GM12878 (cell line): ENCODE measurements at regions not wholly inside any gene's neighbourhood (a gene's known extent, or its start where the extent isn't known, plus 50 kb on each side); places are given as distances from the start of the nearest gene placed in this dataset.

ENCODE experiments used
- ATAC-seq: fragments of 200-7000 bp; cut with Tn5 transposase; 3 replicates; pipeline ENCODE4 v1.9.1; 2020; ENCODE audit warnings: mild to moderate bottlenecking, moderate library complexity
- BruUV-seq: library from RNA; stranded (reverse); fragments of 400-500 nt; replicated peaks from 2 replicates; lab custom pipeline; 2021; lab: Mats Ljungman, UMichigan
- CTCF ChIA-PET: fragments of 300-600 bp; sonication (Branson Sonifier 250); formaldehyde crosslinking; extraction: SDS; loops from one replicate; lab custom pipeline; 2021; ENCODE audit warnings: inconsistent platforms; lab: Yijun Ruan, JAX
- POLR2A ChIA-PET: fragments of 350-600 bp; formaldehyde crosslinking; extraction: SDS; loops from one replicate; lab custom pipeline; 2021; ENCODE audit warnings: inconsistent platforms; lab: Charles Lee
- RAD21 ChIA-PET: fragments of 300-600 bp; sonication (Branson Sonifier 250); formaldehyde crosslinking; loops from one replicate; lab custom pipeline; 2023; ENCODE audit warnings: antibody characterized with exemption; ENCODE audit not compliant: unreplicated experiment; lab: Charles Lee
- SMC1A ChIA-PET: fragments of 300-600 bp; sonication (Branson Sonifier 250); formaldehyde crosslinking; loops from one replicate; lab custom pipeline; 2023; ENCODE audit not compliant: unreplicated experiment, uncharacterized antibody; lab: Charles Lee
- DNase-seq: peaks from one replicate; pipeline ENCODE4 v3.0.0-alpha.2; 2011; ENCODE audit warnings: low read depth, low spot score
- FAIRE-seq: peaks from 3 replicates; lab custom pipeline; 2011; peaks lifted over from hg19 to GRCh38; lab: Jason Lieb, UNC
- H2AFZ ChIP-seq: 2 replicates; pipeline ENCODE4 v1.6.0; 2011; ENCODE audit warnings: low read depth, low read length, control low read depth; ENCODE audit not compliant: control insufficient read depth
- H3K27ac ChIP-seq: 2 replicates; pipeline ENCODE4 v1.5.1; 2011; ENCODE audit warnings: control low read depth; ENCODE audit not compliant: control insufficient read depth, insufficient read depth
- H3K27me3 ChIP-seq, 2 experiments: replicated peaks in 1 of 2; 2 replicates each; pipeline versions ENCODE4 v1.6.0 to v1.6.1; 2011; ENCODE audit warnings: low read length in 1 of 2; ENCODE audit not compliant: control insufficient read depth in 2 of 2, insufficient read depth in 2 of 2
- H3K36me3 ChIP-seq, 2 experiments: 2 replicates each; pipeline ENCODE4 v1.5.1; 2011; ENCODE audit warnings: low read length in 1 of 2; ENCODE audit not compliant: control insufficient read depth in 2 of 2, insufficient read depth in 2 of 2
- H3K4me1 ChIP-seq: 2 replicates; pipeline ENCODE4 v1.6.1; 2011; ENCODE audit warnings: mild to moderate bottlenecking, low read length, moderate library complexity, mixed read lengths; ENCODE audit not compliant: control insufficient read depth, insufficient read depth
- H3K4me2 ChIP-seq: 2 replicates; pipeline ENCODE4 v1.6.0; 2011; ENCODE audit warnings: control low read depth; ENCODE audit not compliant: control insufficient read depth, insufficient read depth
- H3K4me3 ChIP-seq: fragments of 200-600 bp; sonication (generic); 2 replicates; pipeline ENCODE4 v1.5.1; 2016
- H3K79me2 ChIP-seq: 2 replicates; pipeline ENCODE4 v1.6.0; 2011; ENCODE audit warnings: low read length; ENCODE audit not compliant: control insufficient read depth, insufficient read depth
- H3K9ac ChIP-seq: 2 replicates; pipeline ENCODE4 v1.8.0; 2011; ENCODE audit warnings: low read length, control low read depth, mixed read lengths; ENCODE audit not compliant: control insufficient read depth, insufficient read depth
- H3K9me3 ChIP-seq: replicated peaks from 3 replicates; pipeline ENCODE4 v1.5.1; 2011; ENCODE audit warnings: mild to moderate bottlenecking, low read length; ENCODE audit not compliant: control insufficient read depth, insufficient read depth
- H4K20me1 ChIP-seq: 2 replicates; pipeline ENCODE4 v1.6.0; 2011; ENCODE audit not compliant: control insufficient read depth, insufficient read depth
- BCL3 ChIP-seq: IDR thresholded peaks from 2 replicates; pipeline ENCODE4 v1.6.1; 2011; ENCODE audit warnings: borderline replicate concordance, low read depth, mild to moderate bottlenecking, moderate library complexity, low read length; ENCODE audit not compliant: insufficient read depth, poor library complexity, severe bottlenecking
- BMI1 ChIP-seq: fragments of 450-650 bp; IDR thresholded peaks from 2 replicates; pipeline ENCODE4 v1.6.1; 2016; ENCODE audit warnings: mild to moderate bottlenecking, moderate library complexity, borderline replicate concordance
- PAX8 ChIP-seq: fragments of 450-650 bp; IDR thresholded peaks from 2 replicates; pipeline ENCODE4 v1.6.1; 2017; ENCODE audit warnings: mild to moderate bottlenecking, moderate library complexity
- RAD21 ChIP-seq: IDR thresholded peaks from 2 replicates; pipeline ENCODE4 v1.6.1; 2011; ENCODE audit warnings: mild to moderate bottlenecking, low read depth, low read length, moderate library complexity; ENCODE audit not compliant: insufficient read depth
- SMC3 ChIP-seq: IDR thresholded peaks from 2 replicates; pipeline ENCODE4 v1.6.1; 2011; ENCODE audit warnings: low read length, improper control_type of control experiment, borderline replicate concordance
- TBL1XR1 ChIP-seq: IDR thresholded peaks from 2 replicates; pipeline ENCODE4 v1.6.1; 2012; ENCODE audit warnings: low read depth, low read length, improper control_type of control experiment
- TCF7 ChIP-seq: IDR thresholded peaks from 2 replicates; pipeline ENCODE4 v1.6.1; 2014; ENCODE audit warnings: antibody characterized with exemption, borderline replicate concordance
- WGBS: methylation state at CpG from one replicate; pipeline ENCODE4 v1.1.6; 2016; ENCODE audit warnings: low lambda C conversion rate; ENCODE audit not compliant: insufficient replicate concordance, insufficient coverage; ENCODE audit errors: missing lambda C conversion rate; 5-methylcytosine and 5-hydroxymethylcytosine counted together
- in situ Hi-C: fragments of 300-500 bp; cut with MboI; formaldehyde crosslinking; loops from 9 replicates; pipeline ENCODE4 v1.14.3; 2018; ENCODE audit warnings: mixed read lengths
- intact Hi-C: fragments of 100-400 bp; cut with micrococcal nuclease; formaldehyde crosslinking; loops from one replicate; pipeline ENCODE4 v1.14.2; 2022; ENCODE audit not compliant: unreplicated experiment
- TF ChIP-seq, protein P1 (sequence below): fragments of 450-650 bp; IDR thresholded peaks from 2 replicates; pipeline ENCODE4 v1.6.1; 2018; ENCODE audit warnings: borderline replicate concordance, mild to moderate bottlenecking; ENCODE audit not compliant: partially characterized antibody
- TF ChIP-seq, protein P2 (sequence below): IDR thresholded peaks from 2 replicates; pipeline ENCODE4 v1.6.1; 2011; ENCODE audit warnings: borderline replicate concordance, low read depth, mild to moderate bottlenecking, moderate library complexity, mixed read lengths, low read length; ENCODE audit not compliant: insufficient read depth; ENCODE audit errors: extremely low read length
- TF ChIP-seq, protein P3 (sequence below): fragments of 150-350 bp; IDR thresholded peaks from 2 replicates; pipeline ENCODE4 v1.6.1; 2014; ENCODE audit warnings: mild to moderate bottlenecking, low read depth, low read length
- TF ChIP-seq, protein P4 (sequence below), 3 experiments: IDR thresholded peaks in 2 of 3; conservative IDR thresholded peaks in 1 of 3; 2 replicates each; pipeline ENCODE4 v1.5.1; 2011; ENCODE audit warnings: low read depth in 3 of 3, low read length in 3 of 3, mild to moderate bottlenecking in 3 of 3, control low read depth in 2 of 3, moderate library complexity in 2 of 3, inconsistent platforms in 1 of 3, mixed read lengths in 1 of 3; ENCODE audit not compliant: control insufficient read depth in 2 of 3, insufficient read depth in 1 of 3; ENCODE audit errors: extremely low read depth in 1 of 3

DNA sequence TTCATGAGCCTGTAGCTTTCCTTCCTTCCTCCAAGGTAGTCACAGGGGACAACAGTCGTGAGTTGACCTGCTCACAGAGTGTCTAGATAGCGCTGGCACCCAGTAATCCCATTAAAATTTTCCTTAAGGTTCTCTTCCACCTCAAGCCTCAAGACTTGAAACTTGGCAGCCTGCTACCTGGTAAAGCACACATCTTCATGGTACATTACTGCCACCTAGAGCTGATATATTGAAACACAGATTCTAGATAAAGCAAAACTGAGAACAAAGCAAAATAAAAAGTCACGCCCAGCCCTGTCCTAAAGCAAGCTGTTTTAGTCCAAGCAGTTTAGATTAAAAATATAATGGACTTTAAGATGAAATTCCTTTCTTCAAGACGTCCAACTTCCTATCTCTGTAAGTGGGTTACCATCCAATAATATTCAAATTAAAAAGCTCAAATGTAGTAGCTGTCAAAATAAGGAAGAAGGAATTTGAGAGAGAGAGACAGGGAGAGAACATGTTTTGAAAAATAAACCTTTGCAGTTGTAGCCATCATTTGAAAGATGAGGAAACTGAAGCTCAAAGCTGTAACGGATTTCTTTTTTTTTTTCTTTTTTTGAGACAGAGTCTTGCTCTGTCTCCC lies 50.7 kb upstream of the CD83 start:
- Histone ChIP-seq H3K4me2 (peak overlapping the region; percentile 9; the same call in 1 of the 2 replicates), H3K27ac (no peak overlapping the region), H3K36me3 (no peaks in the 10 kb centered on the region), H3K27me3 (peaks cover 0 to 6% of the 10 kb centered on the region in 2 experiments; a peak in 2 of 4 replicates), H3K4me1 (peaks cover 7% of the 10 kb centered on the region), H4K20me1 (no peaks in the 10 kb centered on the region), H3K4me3 (no peak overlapping the region), H2AFZ (peak overlapping the region; percentile 65), H3K79me2 (no peaks in the 10 kb centered on the region), H3K9me3 (peaks cover 6% of the 10 kb centered on the region; the same call in 2 of the 3 replicates), H3K9ac (peak overlapping the region; percentile 27; the same call in 1 of the 2 replicates)
- no TSS peak for BruUV-seq
- peak; percentile 81 for FAIRE-seq
- peak; percentile 87 for ATAC-seq
- intact Hi-C loops (loop anchor here (1.0 to 2.0 kb wide), 2 partner anchors 158 to 272 kb away; no protein-coding TSS in a partner anchor), in situ Hi-C loops (loop anchor here (5.0 kb wide), 1 partner anchor 160 kb away; no protein-coding TSS in a partner anchor)
- ChIA-PET POLR2A (interaction anchor here (0.7 to 1.9 kb wide), 6 partner anchors 21 to 78 kb away, joined by 3 to 5 read pairs (median 3); no protein-coding TSS in a partner anchor), RAD21 (interaction anchor here (0.6 to 4.8 kb wide), 46 partner anchors 8 to 1554 kb away, joined by 3 to 67 read pairs (median 5); partner anchors contain the start of genes CD83, GFOD1, MCUR1 and SIRT5), CTCF (interaction anchor here (0.6 to 8.1 kb wide), 75 partner anchors 9 to 1614 kb away, joined by 3 to 194 read pairs (median 4); partner anchors contain the start of genes CD83, NOL7 and RNF182), SMC1A (interaction anchor here (0.6 to 7.4 kb wide), 51 partner anchors 11 to 948 kb away, joined by 3 to 87 read pairs (median 4); no protein-coding TSS in a partner anchor)
- no peak for DNase-seq
- 1% methylated on average over 5 of the region's 5 CpGs for WGBS
- TF ChIP-seq BCL3 = no peak
- TF ChIP-seq, protein P1, sequence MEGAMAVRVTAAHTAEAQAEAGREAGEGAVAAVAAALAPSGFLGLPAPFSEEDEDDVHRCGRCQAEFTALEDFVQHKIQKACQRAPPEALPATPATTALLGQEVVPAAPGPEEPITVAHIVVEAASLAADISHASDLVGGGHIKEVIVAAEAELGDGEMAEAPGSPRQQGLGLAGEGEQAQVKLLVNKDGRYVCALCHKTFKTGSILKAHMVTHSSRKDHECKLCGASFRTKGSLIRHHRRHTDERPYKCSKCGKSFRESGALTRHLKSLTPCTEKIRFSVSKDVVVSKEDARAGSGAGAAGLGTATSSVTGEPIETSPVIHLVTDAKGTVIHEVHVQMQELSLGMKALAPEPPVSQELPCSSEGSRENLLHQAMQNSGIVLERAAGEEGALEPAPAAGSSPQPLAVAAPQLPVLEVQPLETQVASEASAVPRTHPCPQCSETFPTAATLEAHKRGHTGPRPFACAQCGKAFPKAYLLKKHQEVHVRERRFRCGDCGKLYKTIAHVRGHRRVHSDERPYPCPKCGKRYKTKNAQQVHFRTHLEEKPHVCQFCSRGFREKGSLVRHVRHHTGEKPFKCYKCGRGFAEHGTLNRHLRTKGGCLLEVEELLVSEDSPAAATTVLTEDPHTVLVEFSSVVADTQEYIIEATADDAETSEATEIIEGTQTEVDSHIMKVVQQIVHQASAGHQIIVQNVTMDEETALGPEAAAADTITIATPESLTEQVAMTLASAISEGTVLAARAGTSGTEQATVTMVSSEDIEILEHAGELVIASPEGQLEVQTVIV = no peak
- peak; percentile 69; the same call in 1 of the 2 replicates for TF ChIP-seq SMC3
- TF ChIP-seq, protein P2, sequence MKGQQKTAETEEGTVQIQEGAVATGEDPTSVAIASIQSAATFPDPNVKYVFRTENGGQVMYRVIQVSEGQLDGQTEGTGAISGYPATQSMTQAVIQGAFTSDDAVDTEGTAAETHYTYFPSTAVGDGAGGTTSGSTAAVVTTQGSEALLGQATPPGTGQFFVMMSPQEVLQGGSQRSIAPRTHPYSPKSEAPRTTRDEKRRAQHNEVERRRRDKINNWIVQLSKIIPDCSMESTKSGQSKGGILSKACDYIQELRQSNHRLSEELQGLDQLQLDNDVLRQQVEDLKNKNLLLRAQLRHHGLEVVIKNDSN = no peak
- TF ChIP-seq TBL1XR1 = no peak
- no peak for TF ChIP-seq BMI1
- TF ChIP-seq, protein P3, sequence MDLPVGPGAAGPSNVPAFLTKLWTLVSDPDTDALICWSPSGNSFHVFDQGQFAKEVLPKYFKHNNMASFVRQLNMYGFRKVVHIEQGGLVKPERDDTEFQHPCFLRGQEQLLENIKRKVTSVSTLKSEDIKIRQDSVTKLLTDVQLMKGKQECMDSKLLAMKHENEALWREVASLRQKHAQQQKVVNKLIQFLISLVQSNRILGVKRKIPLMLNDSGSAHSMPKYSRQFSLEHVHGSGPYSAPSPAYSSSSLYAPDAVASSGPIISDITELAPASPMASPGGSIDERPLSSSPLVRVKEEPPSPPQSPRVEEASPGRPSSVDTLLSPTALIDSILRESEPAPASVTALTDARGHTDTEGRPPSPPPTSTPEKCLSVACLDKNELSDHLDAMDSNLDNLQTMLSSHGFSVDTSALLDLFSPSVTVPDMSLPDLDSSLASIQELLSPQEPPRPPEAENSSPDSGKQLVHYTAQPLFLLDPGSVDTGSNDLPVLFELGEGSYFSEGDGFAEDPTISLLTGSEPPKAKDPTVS = no peak
- TF ChIP-seq, protein P4, sequence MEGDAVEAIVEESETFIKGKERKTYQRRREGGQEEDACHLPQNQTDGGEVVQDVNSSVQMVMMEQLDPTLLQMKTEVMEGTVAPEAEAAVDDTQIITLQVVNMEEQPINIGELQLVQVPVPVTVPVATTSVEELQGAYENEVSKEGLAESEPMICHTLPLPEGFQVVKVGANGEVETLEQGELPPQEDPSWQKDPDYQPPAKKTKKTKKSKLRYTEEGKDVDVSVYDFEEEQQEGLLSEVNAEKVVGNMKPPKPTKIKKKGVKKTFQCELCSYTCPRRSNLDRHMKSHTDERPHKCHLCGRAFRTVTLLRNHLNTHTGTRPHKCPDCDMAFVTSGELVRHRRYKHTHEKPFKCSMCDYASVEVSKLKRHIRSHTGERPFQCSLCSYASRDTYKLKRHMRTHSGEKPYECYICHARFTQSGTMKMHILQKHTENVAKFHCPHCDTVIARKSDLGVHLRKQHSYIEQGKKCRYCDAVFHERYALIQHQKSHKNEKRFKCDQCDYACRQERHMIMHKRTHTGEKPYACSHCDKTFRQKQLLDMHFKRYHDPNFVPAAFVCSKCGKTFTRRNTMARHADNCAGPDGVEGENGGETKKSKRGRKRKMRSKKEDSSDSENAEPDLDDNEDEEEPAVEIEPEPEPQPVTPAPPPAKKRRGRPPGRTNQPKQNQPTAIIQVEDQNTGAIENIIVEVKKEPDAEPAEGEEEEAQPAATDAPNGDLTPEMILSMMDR (IDR thresholded peaks at IDR 0.05 in 2 of 3, conservative IDR thresholded peaks at IDR 0.05 in 1 of 3; ENCODE audit: control insufficient read depth in 2 of 3, extremely low read depth in 1 of 3, insufficient read depth in 1 of 3, low read depth in 3 of 3, low read length in 3 of 3) = peak; percentile 48 to 76 (median 58); a peak in 5 of 6 replicates
- TF ChIP-seq TCF7 = no peak
- TF ChIP-seq RAD21 = peak; percentile 86
- no peak for TF ChIP-seq PAX8
